Ascending aorta (tissue), 2 donors: ENCODE measurements at regions not wholly inside any gene's neighbourhood (a gene's known extent, or its start where the extent isn't known, plus 50 kb on each side); places are given as distances from the start of the nearest gene placed in this dataset.
"Not testable (repeated sequence)": the region's sequence is repeated elsewhere in the genome, so short reads cannot be mapped to it uniquely, and the experiment has no call there.

Experiments used
- DNase-seq, 2 donors: peaks; one replicate each; pipeline ENCODE4 v3.0.0-alpha.2; 2019; ENCODE audit warnings: low spot score in 2 of 2
- H3K27ac ChIP-seq, 2 donors: fragments of 200-600 bp; sonication (generic); one replicate each; pipeline ENCODE4 v1.5.1; 2016 to 2017; ENCODE audit warnings: mild to moderate bottlenecking in 1 of 2
- H3K27me3 ChIP-seq: fragments of 200-600 bp; sonication (generic); one replicate; pipeline ENCODE4 v1.5.1; 2017
- H3K36me3 ChIP-seq, 2 donors: fragments of 200-600 bp; sonication (generic); one replicate each; pipeline ENCODE4 v1.5.1; 2016
- H3K4me1 ChIP-seq, 2 donors: fragments of 200-600 bp; sonication (generic); one replicate each; pipeline ENCODE4 v1.5.1; 2016 to 2017; ENCODE audit warnings: mild to moderate bottlenecking in 1 of 2
- H3K4me3 ChIP-seq, 2 donors: fragments of 200-600 bp; sonication (generic); one replicate each; pipeline ENCODE4 v1.5.1; 2016 to 2017; ENCODE audit warnings: mild to moderate bottlenecking in 1 of 2
- H3K9me3 ChIP-seq, 2 donors: fragments of 200-600 bp; sonication (generic); one replicate each; pipeline ENCODE4 v1.5.1; 2016
- intact Hi-C: fragments of 100-400 bp; cut with DNase I; formaldehyde crosslinking; loops from one replicate; pipeline ENCODE4 v1.15.1; 2023
- TF ChIP-seq, protein P1 (sequence below), 3 experiments: fragments of 200-600 bp in 2 of 3; fragments of 450-650 bp in 1 of 3; sonication (generic) in 2 of 3; IDR thresholded peaks; one replicate each; pipeline ENCODE4 v1.5.1; 2016 to 2019; ENCODE audit warnings: antibody characterized with exemption in 3 of 3, mild to moderate bottlenecking in 1 of 3, moderate library complexity in 1 of 3

- no peak for DNase-seq
- no peaks in the 10 kb centered on the region for H3K27me3 ChIP-seq
- no peak overlapping the region for H3K27ac ChIP-seq
- H3K4me3 ChIP-seq = no peak overlapping the region
- intact Hi-C loops = no loop called here
- H3K9me3 ChIP-seq = no peaks in the 10 kb centered on the region
- TF ChIP-seq, protein P1, sequence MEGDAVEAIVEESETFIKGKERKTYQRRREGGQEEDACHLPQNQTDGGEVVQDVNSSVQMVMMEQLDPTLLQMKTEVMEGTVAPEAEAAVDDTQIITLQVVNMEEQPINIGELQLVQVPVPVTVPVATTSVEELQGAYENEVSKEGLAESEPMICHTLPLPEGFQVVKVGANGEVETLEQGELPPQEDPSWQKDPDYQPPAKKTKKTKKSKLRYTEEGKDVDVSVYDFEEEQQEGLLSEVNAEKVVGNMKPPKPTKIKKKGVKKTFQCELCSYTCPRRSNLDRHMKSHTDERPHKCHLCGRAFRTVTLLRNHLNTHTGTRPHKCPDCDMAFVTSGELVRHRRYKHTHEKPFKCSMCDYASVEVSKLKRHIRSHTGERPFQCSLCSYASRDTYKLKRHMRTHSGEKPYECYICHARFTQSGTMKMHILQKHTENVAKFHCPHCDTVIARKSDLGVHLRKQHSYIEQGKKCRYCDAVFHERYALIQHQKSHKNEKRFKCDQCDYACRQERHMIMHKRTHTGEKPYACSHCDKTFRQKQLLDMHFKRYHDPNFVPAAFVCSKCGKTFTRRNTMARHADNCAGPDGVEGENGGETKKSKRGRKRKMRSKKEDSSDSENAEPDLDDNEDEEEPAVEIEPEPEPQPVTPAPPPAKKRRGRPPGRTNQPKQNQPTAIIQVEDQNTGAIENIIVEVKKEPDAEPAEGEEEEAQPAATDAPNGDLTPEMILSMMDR (IDR thresholded peaks at IDR 0.05) = no peak
- H3K36me3 ChIP-seq = no peaks in the 10 kb centered on the region
- no peaks in the 10 kb centered on the region for H3K4me1 ChIP-seq
Measured at GRCh38 chr1:227487606-227488005, 75.8 kb upstream of the ZNF678 start.

GRCh38 chr1:227486559-227486958, 76.8 kb upstream of the ZNF678 start:
- no peak overlapping the region for H3K4me3 ChIP-seq
- H3K27me3 ChIP-seq = no peaks in the 10 kb centered on the region
- H3K36me3 ChIP-seq = no peaks in the 10 kb centered on the region
- TF ChIP-seq, protein P1 (IDR thresholded peaks at IDR 0.05) = no peak
- H3K4me1 ChIP-seq = no peaks in the 10 kb centered on the region
- no peaks in the 10 kb centered on the region for H3K9me3 ChIP-seq
- no peak overlapping the region for H3K27ac ChIP-seq
- intact Hi-C loops = no loop called here
- no peak for DNase-seq

GRCh38 chr1:227482023-227482299, 81.4 kb upstream of the ZNF678 start:
- intact Hi-C loops = loop anchor here (5.0 kb wide), 2 partner anchors 60 to 465 kb away; partner anchors contain the start of gene WNT9A
- TF ChIP-seq, protein P1 (IDR thresholded peaks at IDR 0.05) = no peak
- Histone ChIP-seq H3K4me3 (no peak overlapping the region), H3K9me3 (no peaks in the 10 kb centered on the region), H3K27me3 (no peaks in the 10 kb centered on the region), H3K4me1 (no peaks in the 10 kb centered on the region), H3K27ac (no peak overlapping the region), H3K36me3 (no peaks in the 10 kb centered on the region)
- no peak for DNase-seq

DNA sequence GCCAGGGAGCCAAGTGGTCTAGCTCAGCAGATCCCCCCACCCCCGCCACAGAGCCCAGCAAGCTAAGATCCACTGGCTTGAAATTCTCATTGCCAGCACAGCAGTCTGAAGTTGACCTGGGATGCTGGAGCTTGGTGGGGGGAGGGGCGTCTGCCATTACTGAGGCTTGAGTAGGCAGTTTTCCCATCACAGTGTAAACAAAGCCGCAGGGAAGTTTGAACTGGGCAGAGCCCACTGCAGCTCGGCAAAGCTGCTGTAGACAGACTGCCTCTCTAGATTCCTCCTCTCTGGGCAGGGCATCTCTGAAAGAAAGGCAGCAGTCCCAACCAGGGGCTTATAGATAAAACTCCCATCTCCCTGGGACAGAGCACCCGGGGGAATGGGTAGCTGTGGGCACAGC, 89.3 kb upstream of the ZNF678 start:
- H3K27ac ChIP-seq, H3K4me1 ChIP-seq, H3K4me3 ChIP-seq, H3K27me3 ChIP-seq, DNase-seq, intact Hi-C loops, H3K36me3 ChIP-seq, H3K9me3 ChIP-seq: not testable (repeated sequence)

DNA sequence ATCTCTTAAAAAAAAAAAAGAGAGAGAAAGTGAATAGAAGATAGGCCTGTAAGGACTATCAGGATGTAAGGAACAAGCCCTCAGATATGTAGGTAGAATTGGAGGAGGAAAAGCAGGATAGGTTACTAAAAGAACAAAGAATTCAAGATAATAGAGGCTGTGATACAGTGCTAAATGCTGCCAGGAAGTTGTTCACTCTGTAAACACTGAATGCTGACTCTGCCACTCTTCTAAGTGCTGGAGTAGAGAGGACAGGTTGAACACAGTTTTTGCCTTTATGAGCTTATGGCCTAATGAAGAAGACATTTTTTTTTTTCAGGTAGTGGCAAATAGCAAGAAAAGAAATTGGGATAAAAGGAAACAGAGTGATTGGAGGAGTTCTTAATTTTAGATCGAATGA, 90.6 kb upstream of the ZNF678 start:
- no peak for DNase-seq
- H3K27me3 ChIP-seq = no peaks in the 10 kb centered on the region
- TF ChIP-seq, protein P1 (IDR thresholded peaks at IDR 0.05) = no peak
- no peaks in the 10 kb centered on the region for H3K36me3 ChIP-seq
- H3K4me3 ChIP-seq = no peak overlapping the region
- H3K9me3 ChIP-seq = no peaks in the 10 kb centered on the region
- H3K4me1 ChIP-seq = no peaks in the 10 kb centered on the region
- intact Hi-C loops = no loop called here
- H3K27ac ChIP-seq = no peak overlapping the region

- DNase-seq = no peak
- Histone ChIP-seq H3K4me1 (no peaks in the 10 kb centered on the region), H3K27me3 (no peaks in the 10 kb centered on the region), H3K4me3 (no peak overlapping the region), H3K27ac (no peak overlapping the region), H3K9me3 (no peaks in the 10 kb centered on the region), H3K36me3 (no peaks in the 10 kb centered on the region)
- TF ChIP-seq, protein P1 (IDR thresholded peaks at IDR 0.05) = no peak
- intact Hi-C loops = no loop called here
Measured at GRCh38 chr1:227470688-227471087, 92.7 kb upstream of the ZNF678 start.
